HepG2 (cell line): ENCODE measurements at regions not wholly inside any gene's neighbourhood (a gene's known extent, or its start where the extent isn't known, plus 50 kb on each side); places are given as distances from the start of the nearest gene placed in this dataset.

Experiments
- MZF1 ChIP-seq: sonication (generic); formaldehyde crosslinking; IDR thresholded peaks from 2 replicates; pipeline ENCODE4 v1.8.1; 2023; ENCODE audit warnings: mild to moderate bottlenecking, missing genetic modification reagents, borderline replicate concordance
- NFIC ChIP-seq: IDR thresholded peaks from 2 replicates; pipeline ENCODE4 v1.6.1; 2012; ENCODE audit warnings: mild to moderate bottlenecking, low read length, inconsistent platforms
- SETDB1 ChIP-seq: sonication (generic); formaldehyde crosslinking; IDR thresholded peaks from 2 replicates; pipeline ENCODE4 v1.5.1; 2020; ENCODE audit warnings: missing genetic modification reagents, mild to moderate bottlenecking, borderline replicate concordance
- TF ChIP-seq, protein P1 (sequence below), 2 experiments: IDR thresholded peaks; 2 replicates each; pipeline ENCODE4 v1.6.1; 2011 to 2012; ENCODE audit warnings: low read length in 2 of 2, borderline replicate concordance in 1 of 2, low read depth in 1 of 2, mild to moderate bottlenecking in 1 of 2, moderate library complexity in 1 of 2

DNA sequence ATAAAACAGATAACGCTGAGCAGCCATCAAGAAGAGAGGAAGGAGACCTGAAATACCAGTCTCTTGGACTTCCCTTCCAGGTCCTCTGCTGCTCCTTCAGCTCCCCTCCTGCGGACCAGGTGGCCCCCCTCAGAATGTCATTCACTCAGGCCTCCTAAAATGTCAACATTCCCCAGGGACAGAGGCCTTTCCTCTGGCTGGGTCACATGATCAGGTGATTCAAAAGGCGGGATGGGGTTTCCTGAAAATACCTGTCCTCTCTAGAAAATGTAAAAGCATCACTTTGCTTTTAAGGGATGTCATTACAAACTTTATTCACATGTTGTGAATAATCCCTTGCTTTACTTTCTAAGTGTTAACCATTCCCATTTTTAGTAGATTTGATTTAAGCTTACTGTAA is 311.1 kb downstream of the INHBA start:
- TF ChIP-seq, protein P1, sequence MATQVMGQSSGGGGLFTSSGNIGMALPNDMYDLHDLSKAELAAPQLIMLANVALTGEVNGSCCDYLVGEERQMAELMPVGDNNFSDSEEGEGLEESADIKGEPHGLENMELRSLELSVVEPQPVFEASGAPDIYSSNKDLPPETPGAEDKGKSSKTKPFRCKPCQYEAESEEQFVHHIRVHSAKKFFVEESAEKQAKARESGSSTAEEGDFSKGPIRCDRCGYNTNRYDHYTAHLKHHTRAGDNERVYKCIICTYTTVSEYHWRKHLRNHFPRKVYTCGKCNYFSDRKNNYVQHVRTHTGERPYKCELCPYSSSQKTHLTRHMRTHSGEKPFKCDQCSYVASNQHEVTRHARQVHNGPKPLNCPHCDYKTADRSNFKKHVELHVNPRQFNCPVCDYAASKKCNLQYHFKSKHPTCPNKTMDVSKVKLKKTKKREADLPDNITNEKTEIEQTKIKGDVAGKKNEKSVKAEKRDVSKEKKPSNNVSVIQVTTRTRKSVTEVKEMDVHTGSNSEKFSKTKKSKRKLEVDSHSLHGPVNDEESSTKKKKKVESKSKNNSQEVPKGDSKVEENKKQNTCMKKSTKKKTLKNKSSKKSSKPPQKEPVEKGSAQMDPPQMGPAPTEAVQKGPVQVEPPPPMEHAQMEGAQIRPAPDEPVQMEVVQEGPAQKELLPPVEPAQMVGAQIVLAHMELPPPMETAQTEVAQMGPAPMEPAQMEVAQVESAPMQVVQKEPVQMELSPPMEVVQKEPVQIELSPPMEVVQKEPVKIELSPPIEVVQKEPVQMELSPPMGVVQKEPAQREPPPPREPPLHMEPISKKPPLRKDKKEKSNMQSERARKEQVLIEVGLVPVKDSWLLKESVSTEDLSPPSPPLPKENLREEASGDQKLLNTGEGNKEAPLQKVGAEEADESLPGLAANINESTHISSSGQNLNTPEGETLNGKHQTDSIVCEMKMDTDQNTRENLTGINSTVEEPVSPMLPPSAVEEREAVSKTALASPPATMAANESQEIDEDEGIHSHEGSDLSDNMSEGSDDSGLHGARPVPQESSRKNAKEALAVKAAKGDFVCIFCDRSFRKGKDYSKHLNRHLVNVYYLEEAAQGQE (IDR thresholded peaks at IDR 0.05; ENCODE audit: borderline replicate concordance in 1 of 2, low read depth in 1 of 2, low read length in 2 of 2) = no peak
- TF ChIP-seq SETDB1 (CRISPR knock-in tag) (no peak), NFIC (no peak), MZF1 (CRISPR knock-in tag) (no peak)
